Gastrocnemius medialis (tissue), 4 donors: ENCODE measurements at regions not wholly inside any gene's neighbourhood (a gene's known extent, or its start where the extent isn't known, plus 50 kb on each side); places are given as distances from the start of the nearest gene placed in this dataset.

Experiments used
- ATAC-seq, 2 donors: fragments of 150-250 bp; one replicate each; pipeline ENCODE4 v1.9.1; 2016
- DNase-seq, 2 donors: peaks; one replicate each; pipeline ENCODE4 v3.0.0-alpha.2; 2019
- H3K27ac ChIP-seq, 4 donors: fragments of 200-600 bp; sonication (generic); 1 replicate in 1 of 4; 2 replicates in 3 of 4; pipeline ENCODE4 v1.5.1; 2016 to 2018; ENCODE audit warnings: mild to moderate bottlenecking in 2 of 4, moderate library complexity in 1 of 4
- H3K27me3 ChIP-seq, 3 donors: fragments of 200-600 bp; sonication (generic) in 2 of 3; 1 replicate in 1 of 3; 2 replicates in 2 of 3; pipeline versions ENCODE4 v1.5.1 to v1.6.0; 2016 to 2019; ENCODE audit warnings: mild to moderate bottlenecking in 1 of 3, moderate library complexity in 1 of 3
- H3K36me3 ChIP-seq, 2 donors: fragments of 200-600 bp; sonication (generic) in 1 of 2; one replicate each; pipeline ENCODE4 v1.5.1; 2017 to 2018
- H3K4me1 ChIP-seq, 2 donors: fragments of 200-600 bp; sonication (generic) in 1 of 2; one replicate each; pipeline ENCODE4 v1.5.1; 2016 to 2017; ENCODE audit warnings: mild to moderate bottlenecking in 2 of 2
- H3K4me3 ChIP-seq, 4 donors: fragments of 200-600 bp; sonication (generic) in 3 of 4; 1 replicate in 1 of 4; 2 replicates in 3 of 4; pipeline ENCODE4 v1.5.1; 2016 to 2019; ENCODE audit warnings: mild to moderate bottlenecking in 2 of 4
- H3K9me3 ChIP-seq, 3 donors: fragments of 200-600 bp; sonication (generic) in 2 of 3; 1 replicate in 1 of 3; 2 replicates in 2 of 3; pipeline ENCODE4 v1.5.1; 2016 to 2019
- CTCF ChIP-seq, 5 experiments: fragments of 450-650 bp in 3 of 5; fragments of 200-600 bp in 2 of 5; sonication (generic) in 2 of 5; IDR thresholded peaks in 4 of 5; conservative IDR thresholded peaks in 1 of 5; 1 replicate in 4 of 5; 2 replicates in 1 of 5; pipeline ENCODE4 v1.5.1; 2016 to 2019; ENCODE audit warnings: antibody characterized with exemption in 5 of 5, mild to moderate bottlenecking in 3 of 5, moderate library complexity in 3 of 5
- POLR2A ChIP-seq, 2 donors: fragments of 450-650 bp; IDR thresholded peaks; one replicate each; pipeline ENCODE4 v1.6.1; 2017; ENCODE audit warnings: antibody characterized with exemption in 2 of 2, mild to moderate bottlenecking in 2 of 2, moderate library complexity in 2 of 2
- in situ Hi-C, 4 donors: fragments of 200-750 bp; cut with MboI; loops; one replicate each; pipeline versions ENCODE4 v1.15.0 to v1.8.0; 2017; ENCODE audit warnings: low sequenced_read_pairs in 4 of 4
- intact Hi-C: fragments of 100-400 bp; cut with DNase I; formaldehyde crosslinking; loops from one replicate; pipeline ENCODE4 v1.15.1; 2023; ENCODE audit warnings: low total_unique reads

- TF ChIP-seq POLR2A (IDR thresholded peaks at IDR 0.05) (no peak), CTCF (IDR thresholded peaks at IDR 0.05 in 4 of 5, conservative IDR thresholded peaks at IDR 0.05 in 1 of 5) (no peak)
- no peaks in the 10 kb centered on the region for H3K27me3 ChIP-seq
- H3K36me3 ChIP-seq: no peaks in the 10 kb centered on the region
- ATAC-seq (no peak), DNase-seq (no peak)
- in situ Hi-C loops (no loop called here), intact Hi-C loops (no loop called here)
- peaks cover 0 to 4% of the 10 kb centered on the region in 2 donors for H3K4me1 ChIP-seq
- H3K4me3 ChIP-seq: no peak overlapping the region
- no peak overlapping the region for H3K27ac ChIP-seq
- no peaks in the 10 kb centered on the region for H3K9me3 ChIP-seq
Measured at GRCh38 chr2:19667085-19667484, 234.7 kb downstream of the TTC32 start.

- no peaks in the 10 kb centered on the region for H3K27me3 ChIP-seq
- TF ChIP-seq CTCF (IDR thresholded peaks at IDR 0.05 in 4 of 5, conservative IDR thresholded peaks at IDR 0.05 in 1 of 5) (no peak), POLR2A (IDR thresholded peaks at IDR 0.05) (no peak)
- H3K4me1 ChIP-seq: peaks cover 0 to 4% of the 10 kb centered on the region in 2 donors
- no peak overlapping the region for H3K27ac ChIP-seq
- ATAC-seq: no peak
- no peaks in the 10 kb centered on the region for H3K9me3 ChIP-seq
- H3K4me3 ChIP-seq: no peak overlapping the region
- no peaks in the 10 kb centered on the region for H3K36me3 ChIP-seq
- DNase-seq: no peak
- intact Hi-C loops (no loop called here), in situ Hi-C loops (no loop called here)
Measured at GRCh38 chr2:19664646-19665045, 237.1 kb downstream of the TTC32 start.

- Histone ChIP-seq H3K9me3 (no peaks in the 10 kb centered on the region), H3K27ac (no peak overlapping the region), H3K36me3 (no peaks in the 10 kb centered on the region), H3K4me1 (no peaks in the 10 kb centered on the region), H3K4me3 (no peak overlapping the region), H3K27me3 (no peaks in the 10 kb centered on the region)
- TF ChIP-seq CTCF (IDR thresholded peaks at IDR 0.05 in 4 of 5, conservative IDR thresholded peaks at IDR 0.05 in 1 of 5): no peak
- TF ChIP-seq POLR2A (IDR thresholded peaks at IDR 0.05): no peak
- intact Hi-C loops (no loop called here), in situ Hi-C loops (no loop called here)
- ATAC-seq (no peak), DNase-seq (no peak)
Measured at GRCh38 chr2:19659024-19659792, 242.6 kb downstream of the TTC32 start.

GRCh38 chr2:19656011-19656410 is 245.8 kb downstream of the TTC32 start:
- H3K4me1 ChIP-seq: no peaks in the 10 kb centered on the region
- in situ Hi-C loops (no loop called here), intact Hi-C loops (no loop called here)
- H3K4me3 ChIP-seq: no peak overlapping the region
- no peak overlapping the region for H3K27ac ChIP-seq
- ATAC-seq: no peak
- no peak for DNase-seq
- no peaks in the 10 kb centered on the region for H3K27me3 ChIP-seq
- H3K36me3 ChIP-seq: no peaks in the 10 kb centered on the region
- TF ChIP-seq CTCF (IDR thresholded peaks at IDR 0.05 in 4 of 5, conservative IDR thresholded peaks at IDR 0.05 in 1 of 5) (no peak), POLR2A (IDR thresholded peaks at IDR 0.05) (no peak)
- no peaks in the 10 kb centered on the region for H3K9me3 ChIP-seq
